ENCODE measurements at regions not wholly inside any gene's neighbourhood (a gene's known extent, or its start where the extent isn't known, plus 50 kb on each side); places are given as distances from the start of the nearest gene placed in this dataset.

- TF ChIP-seq, protein P1, sequence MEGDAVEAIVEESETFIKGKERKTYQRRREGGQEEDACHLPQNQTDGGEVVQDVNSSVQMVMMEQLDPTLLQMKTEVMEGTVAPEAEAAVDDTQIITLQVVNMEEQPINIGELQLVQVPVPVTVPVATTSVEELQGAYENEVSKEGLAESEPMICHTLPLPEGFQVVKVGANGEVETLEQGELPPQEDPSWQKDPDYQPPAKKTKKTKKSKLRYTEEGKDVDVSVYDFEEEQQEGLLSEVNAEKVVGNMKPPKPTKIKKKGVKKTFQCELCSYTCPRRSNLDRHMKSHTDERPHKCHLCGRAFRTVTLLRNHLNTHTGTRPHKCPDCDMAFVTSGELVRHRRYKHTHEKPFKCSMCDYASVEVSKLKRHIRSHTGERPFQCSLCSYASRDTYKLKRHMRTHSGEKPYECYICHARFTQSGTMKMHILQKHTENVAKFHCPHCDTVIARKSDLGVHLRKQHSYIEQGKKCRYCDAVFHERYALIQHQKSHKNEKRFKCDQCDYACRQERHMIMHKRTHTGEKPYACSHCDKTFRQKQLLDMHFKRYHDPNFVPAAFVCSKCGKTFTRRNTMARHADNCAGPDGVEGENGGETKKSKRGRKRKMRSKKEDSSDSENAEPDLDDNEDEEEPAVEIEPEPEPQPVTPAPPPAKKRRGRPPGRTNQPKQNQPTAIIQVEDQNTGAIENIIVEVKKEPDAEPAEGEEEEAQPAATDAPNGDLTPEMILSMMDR (IDR thresholded peaks at IDR 0.05; ENCODE audit: insufficient read depth, low read length) = no peak
- TF ChIP-seq REST (IDR thresholded peaks at IDR 0.05; ENCODE audit: insufficient replicate concordance, low read depth) = no peak
- no peak for TF ChIP-seq POLR2AphosphoS5 (IDR thresholded peaks at IDR 0.05; ENCODE audit: low read depth)
Observed at GRCh38 chr7:121774563-121774962, 98.4 kb upstream of the PTPRZ1 start.
